Mucosa of descending colon (tissue), 3 donors: ENCODE measurements at regions not wholly inside any gene's neighbourhood (a gene's known extent, or its start where the extent isn't known, plus 50 kb on each side); places are given as distances from the start of the nearest gene placed in this dataset.

Experiments
- ATAC-seq: fragments of 200-7000 bp; cut with Tn5 transposase; one replicate; pipeline ENCODE4 v1.9.1; 2020; ENCODE audit warnings: mild to moderate bottlenecking, moderate library complexity
- DNase-seq, 3 donors: peaks; one replicate each; pipeline ENCODE4 v3.0.0-alpha.2; 2020
- H3K36me3 ChIP-seq: fragments of 200-600 bp; one replicate; pipeline ENCODE4 v1.8.0; 2021; ENCODE audit warnings: low read depth, mild to moderate bottlenecking
- H3K4me1 ChIP-seq: fragments of 200-600 bp; one replicate; pipeline ENCODE4 v1.8.0; 2021; ENCODE audit warnings: low read depth, mild to moderate bottlenecking
- H3K4me3 ChIP-seq: fragments of 200-600 bp; one replicate; pipeline ENCODE4 v1.8.0; 2021; ENCODE audit warnings: mild to moderate bottlenecking
- H3K9me3 ChIP-seq: fragments of 200-600 bp; one replicate; pipeline ENCODE4 v1.8.0; 2021; ENCODE audit warnings: mild to moderate bottlenecking
- CTCF ChIP-seq: fragments of 200-600 bp; IDR thresholded peaks from one replicate; pipeline ENCODE4 v1.8.0; 2022; ENCODE audit warnings: antibody characterized with exemption, mild to moderate bottlenecking
- intact Hi-C, 2 donors: fragments of 100-400 bp; cut with DNase I in 1 of 2; cut with micrococcal nuclease in 1 of 2; formaldehyde crosslinking; loops; one replicate each; pipeline versions ENCODE4 v1.11.0 to v1.11.1; 2022; cut with DNase I, micrococcal nuclease
- donor health status: DM: no; HTN: no; CAD: no; lungs with moderate emphysema.
- donor health status: DM: no; HTN: no; CAD: no.
- donor health status: DM: no; HTN: yes; CAD: no.

- H3K4me1 ChIP-seq: no peaks in the 10 kb centered on the region
- no peak overlapping the region for H3K4me3 ChIP-seq
- TF ChIP-seq CTCF: no peak
- DNase-seq: no peak
- intact Hi-C loops: no loop called here
- no peaks in the 10 kb centered on the region for H3K9me3 ChIP-seq
- no peak for ATAC-seq
- no peaks in the 10 kb centered on the region for H3K36me3 ChIP-seq
Measured at GRCh38 chr3:20327889-20328288, 141.9 kb upstream of the SGO1 start.

GRCh38 chr3:20326541-20326940 lies 140.5 kb upstream of the SGO1 start:
- intact Hi-C loops: no loop called here
- no peak for TF ChIP-seq CTCF
- no peaks in the 10 kb centered on the region for H3K4me1 ChIP-seq
- no peak for DNase-seq
- H3K9me3 ChIP-seq: no peaks in the 10 kb centered on the region
- no peaks in the 10 kb centered on the region for H3K36me3 ChIP-seq
- H3K4me3 ChIP-seq: no peak overlapping the region
- no peak for ATAC-seq

GRCh38 chr3:20325563-20325962 lies 139.6 kb upstream of the SGO1 start:
- Histone ChIP-seq H3K9me3 (no peaks in the 10 kb centered on the region), H3K36me3 (no peaks in the 10 kb centered on the region), H3K4me3 (no peak overlapping the region), H3K4me1 (no peaks in the 10 kb centered on the region)
- DNase-seq: no peak
- no peak for TF ChIP-seq CTCF
- intact Hi-C loops: no loop called here
- ATAC-seq: no peak

GRCh38 chr3:20324664-20325478 lies 138.9 kb upstream of the SGO1 start:
- no peaks in the 10 kb centered on the region for H3K36me3 ChIP-seq
- no peak for ATAC-seq
- intact Hi-C loops: no loop called here
- no peaks in the 10 kb centered on the region for H3K4me1 ChIP-seq
- DNase-seq: no peak
- H3K4me3 ChIP-seq: no peak overlapping the region
- H3K9me3 ChIP-seq: no peaks in the 10 kb centered on the region
- no peak for TF ChIP-seq CTCF

- ATAC-seq: no peak
- no peak for DNase-seq
- intact Hi-C loops: no loop called here
- H3K4me3 ChIP-seq: no peak overlapping the region
- H3K9me3 ChIP-seq: no peaks in the 10 kb centered on the region
- no peaks in the 10 kb centered on the region for H3K4me1 ChIP-seq
- no peak for TF ChIP-seq CTCF
- no peaks in the 10 kb centered on the region for H3K36me3 ChIP-seq
Measured at GRCh38 chr3:20323307-20323927, 137.4 kb upstream of the SGO1 start.
